Activated CD8-positive, alpha-beta T cell treated with anti-CD3 and anti-CD28 coated beads for 36 hours (primary cell): ENCODE measurements at regions not wholly inside any gene's neighbourhood (a gene's known extent, or its start where the extent isn't known, plus 50 kb on each side); places are given as distances from the start of the nearest gene placed in this dataset.

Experiments used
- ATAC-seq: fragments of 200-7000 bp; cut with Tn5 transposase; one replicate; pipeline ENCODE4 v1.10.0; 2021; ENCODE audit warnings: mild to moderate bottlenecking, moderate library complexity
- CTCF ChIA-PET: fragments of 350-600 bp; sonication (Branson Sonifier 250); formaldehyde crosslinking; loops from one replicate; lab custom pipeline; 2021; ENCODE audit warnings: antibody characterized with exemption; lab: Charles Lee
- POLR2A ChIA-PET: fragments of 350-600 bp; sonication (Branson Sonifier 250); formaldehyde crosslinking; loops from one replicate; lab custom pipeline; 2021; ENCODE audit warnings: antibody characterized with exemption; lab: Charles Lee
- DNase-seq: peaks from one replicate; pipeline ENCODE4 v3.0.0-alpha.2; 2020
- H3K27ac Mint-ChIP-seq: one replicate; pipeline ENCODE4 v1.8.0; 2021; ENCODE audit warnings: mild to moderate bottlenecking, mixed read lengths
- H3K27me3 Mint-ChIP-seq: one replicate; pipeline ENCODE4 v1.8.0; 2021; ENCODE audit warnings: mixed read lengths
- H3K36me3 Mint-ChIP-seq: one replicate; pipeline ENCODE4 v1.8.0; 2021; ENCODE audit warnings: low read depth, mixed read lengths
- H3K4me1 Mint-ChIP-seq: one replicate; pipeline ENCODE4 v1.8.0; 2021; ENCODE audit warnings: low read depth, mixed read lengths
- H3K4me3 Mint-ChIP-seq: one replicate; pipeline ENCODE4 v1.8.0; 2021; ENCODE audit warnings: mild to moderate bottlenecking, moderate library complexity, mixed read lengths
- H3K9me3 Mint-ChIP-seq: one replicate; pipeline ENCODE4 v1.8.0; 2021; ENCODE audit warnings: mixed read lengths
- CTCF ChIP-seq: fragments of 200-600 bp; IDR thresholded peaks from one replicate; pipeline ENCODE4 v1.8.0; 2022; ENCODE audit warnings: antibody characterized with exemption, mild to moderate bottlenecking
- intact Hi-C: fragments of 100-400 bp; cut with micrococcal nuclease; formaldehyde crosslinking; loops from one replicate; pipeline ENCODE4 v1.10.0; 2022

GRCh38 chr4:144402176-144402575 lies 243.8 kb upstream of the HHIP start:
- no peaks in the 10 kb centered on the region for H3K4me1 Mint-ChIP-seq
- intact Hi-C loops: no loop called here
- ATAC-seq (no peak), DNase-seq (no peak)
- no peaks in the 10 kb centered on the region for H3K9me3 Mint-ChIP-seq
- POLR2A ChIA-PET: no interaction called here
- peaks cover 1% of the 10 kb centered on the region for H3K27me3 Mint-ChIP-seq
- TF ChIP-seq CTCF: no peak
- no peak overlapping the region for H3K4me3 Mint-ChIP-seq
- no peaks in the 10 kb centered on the region for H3K36me3 Mint-ChIP-seq
- CTCF ChIA-PET: no interaction called here
- H3K27ac Mint-ChIP-seq: no peak overlapping the region

GRCh38 chr4:144402999-144403398 lies 243.0 kb upstream of the HHIP start:
- DNase-seq (no peak), ATAC-seq (no peak)
- ChIA-PET POLR2A (no interaction called here), CTCF (no interaction called here)
- Mint-ChIP-seq H3K27me3 (peaks cover 1% of the 10 kb centered on the region), H3K4me3 (no peak overlapping the region), H3K4me1 (no peaks in the 10 kb centered on the region), H3K27ac (no peak overlapping the region), H3K36me3 (no peaks in the 10 kb centered on the region), H3K9me3 (no peaks in the 10 kb centered on the region)
- intact Hi-C loops: no loop called here
- no peak for TF ChIP-seq CTCF

- no peaks in the 10 kb centered on the region for H3K36me3 Mint-ChIP-seq
- ATAC-seq: no peak
- no peaks in the 10 kb centered on the region for H3K9me3 Mint-ChIP-seq
- peaks cover 1% of the 10 kb centered on the region for H3K27me3 Mint-ChIP-seq
- CTCF ChIA-PET: no interaction called here
- TF ChIP-seq CTCF: no peak
- no peak for DNase-seq
- H3K27ac Mint-ChIP-seq: no peak overlapping the region
- no peaks in the 10 kb centered on the region for H3K4me1 Mint-ChIP-seq
- intact Hi-C loops: no loop called here
- no peak overlapping the region for H3K4me3 Mint-ChIP-seq
- POLR2A ChIA-PET: no interaction called here
These were observed 242.1 kb upstream of the HHIP start for GRCh38 chr4:144403893-144404292.

- Mint-ChIP-seq H3K9me3 (no peaks in the 10 kb centered on the region), H3K4me3 (no peak overlapping the region), H3K27ac (no peak overlapping the region), H3K36me3 (no peaks in the 10 kb centered on the region), H3K27me3 (peaks cover 1% of the 10 kb centered on the region), H3K4me1 (no peaks in the 10 kb centered on the region)
- no peak for DNase-seq
- ChIA-PET CTCF (no interaction called here), POLR2A (no interaction called here)
- intact Hi-C loops: no loop called here
- ATAC-seq: no peak
- TF ChIP-seq CTCF: no peak
These were observed 236.4 kb upstream of the HHIP start for GRCh38 chr4:144409525-144409924.

- H3K4me3 Mint-ChIP-seq: no peak overlapping the region
- ChIA-PET CTCF (no interaction called here), POLR2A (no interaction called here)
- H3K36me3 Mint-ChIP-seq: no peaks in the 10 kb centered on the region
- H3K27me3 Mint-ChIP-seq: peaks cover 1% of the 10 kb centered on the region
- intact Hi-C loops: no loop called here
- ATAC-seq (no peak), DNase-seq (no peak)
- no peak for TF ChIP-seq CTCF
- H3K9me3 Mint-ChIP-seq: no peaks in the 10 kb centered on the region
- no peak overlapping the region for H3K27ac Mint-ChIP-seq
- H3K4me1 Mint-ChIP-seq: no peaks in the 10 kb centered on the region
These were observed 235.6 kb upstream of the HHIP start for GRCh38 chr4:144410230-144410783.
